ENCODE measurements at regions not wholly inside any gene's neighbourhood (a gene's known extent, or its start where the extent isn't known, plus 50 kb on each side); places are given as distances from the start of the nearest gene placed in this dataset.

DNA sequence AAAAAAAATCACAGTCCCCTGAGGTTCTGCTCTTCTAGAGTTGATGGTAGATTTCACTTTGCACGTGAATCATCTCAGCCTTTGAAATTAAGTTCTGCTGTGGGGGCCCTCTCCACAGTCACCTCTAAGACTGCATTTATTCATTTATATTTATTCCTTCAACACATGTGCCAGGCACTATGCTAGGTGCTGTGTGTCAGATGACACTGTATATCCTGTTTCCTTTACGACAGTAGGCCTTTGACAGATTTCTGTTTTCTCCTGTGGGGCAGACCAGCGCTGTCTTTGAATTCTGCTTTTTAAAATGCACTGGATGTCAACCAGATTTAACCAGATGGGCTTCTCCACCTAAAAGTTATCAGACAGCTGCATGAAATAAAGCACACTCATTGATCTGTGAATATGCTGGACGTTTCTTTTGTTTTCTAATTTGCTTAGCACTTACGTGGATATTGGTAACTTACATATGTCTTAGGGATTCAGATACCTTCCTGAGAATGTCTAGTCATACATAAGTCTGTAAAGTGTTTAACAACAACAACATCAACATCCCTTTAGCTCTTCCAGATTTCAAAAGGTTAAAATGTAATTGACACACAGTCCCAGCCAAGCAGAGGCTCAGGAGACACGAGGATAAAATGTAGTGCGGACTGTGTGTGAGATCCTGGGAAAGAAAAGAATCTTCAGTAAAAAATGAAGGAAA is 525.5 kb upstream of the MCTP2 start:
- no peaks in the 10 kb centered on the region for H3K27me3 ChIP-seq (ENCODE audit: control insufficient read depth in 2 of 2, insufficient read depth in 2 of 2, low read length in 2 of 2)
- H3K9me3 ChIP-seq (replicated peaks; ENCODE audit: control insufficient read depth, insufficient read depth, low read depth, low read length) = no peaks in the 10 kb centered on the region
- no peak overlapping the region for H3K4me3 ChIP-seq
- POLR2A ChIA-PET = no interaction called here
- WGBS (ENCODE audit: insufficient coverage, low coverage, missing lambda C conversion rate) = 0% methylated on average over 7 of the region's 7 CpGs
- no peak for DNase-seq (ENCODE audit: extremely low read depth in 1 of 4, low spot score in 3 of 4)
- H2AFZ ChIP-seq (ENCODE audit: low read depth, low read length) = no peak overlapping the region
- no peak overlapping the region for H3K4me2 ChIP-seq (ENCODE audit: insufficient read depth, low read length)
- FAIRE-seq = no peak
- no peak overlapping the region for H3K9ac ChIP-seq (ENCODE audit: insufficient read depth in 1 of 2, low read depth in 2 of 2, low read length in 2 of 2)
- no peaks in the 10 kb centered on the region for H3K9me1 ChIP-seq (ENCODE audit: control insufficient read depth, insufficient read depth, low read length)
- in situ Hi-C loops (cut with MboI) (no loop called here), intact Hi-C loops (cut with micrococcal nuclease) (no loop called here)
- H3K4me1 ChIP-seq (replicated peaks in 1 of 2; ENCODE audit: control insufficient read depth in 2 of 2, insufficient read depth in 2 of 2, low read length in 2 of 2) = no peaks in the 10 kb centered on the region
- TF ChIP-seq YBX1 (IDR thresholded peaks at IDR 0.05) (no peak), POLR2H (tag; IDR thresholded peaks at IDR 0.05; ENCODE audit: low read depth) (no peak), MECOM (CRISPR knock-in tag; IDR thresholded peaks at IDR 0.05) (no peak), LCOR (CRISPR knock-in tag; IDR thresholded peaks at IDR 0.05) (no peak), PTTG1 (tag; IDR thresholded peaks at IDR 0.05; ENCODE audit: low read depth) (no peak), CEBPB (tag; IDR thresholded peaks at IDR 0.05) (no peak), TAF1 (IDR thresholded peaks at IDR 0.05; ENCODE audit: control insufficient read depth, extremely low read depth, insufficient read depth, low read length, severe bottlenecking) (no peak), DIDO1 (tag; IDR thresholded peaks at IDR 0.05; ENCODE audit: low read depth) (no peak), ZKSCAN1 (IDR thresholded peaks at IDR 0.05; ENCODE audit: low read depth, low read length) (no peak), SREBF1 (IDR thresholded peaks at IDR 0.05; ENCODE audit: borderline replicate concordance, low read depth, low read length) (no peak), MCM3 (IDR thresholded peaks at IDR 0.05) (no peak), SP1 (CRISPR knock-in tag; IDR thresholded peaks at IDR 0.05) (no peak), PHB (CRISPR knock-in tag; IDR thresholded peaks at IDR 0.05) (no peak)
- TF ChIP-seq, protein P1, sequence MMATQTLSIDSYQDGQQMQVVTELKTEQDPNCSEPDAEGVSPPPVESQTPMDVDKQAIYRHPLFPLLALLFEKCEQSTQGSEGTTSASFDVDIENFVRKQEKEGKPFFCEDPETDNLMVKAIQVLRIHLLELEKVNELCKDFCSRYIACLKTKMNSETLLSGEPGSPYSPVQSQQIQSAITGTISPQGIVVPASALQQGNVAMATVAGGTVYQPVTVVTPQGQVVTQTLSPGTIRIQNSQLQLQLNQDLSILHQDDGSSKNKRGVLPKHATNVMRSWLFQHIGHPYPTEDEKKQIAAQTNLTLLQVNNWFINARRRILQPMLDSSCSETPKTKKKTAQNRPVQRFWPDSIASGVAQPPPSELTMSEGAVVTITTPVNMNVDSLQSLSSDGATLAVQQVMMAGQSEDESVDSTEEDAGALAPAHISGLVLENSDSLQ (IDR thresholded peaks at IDR 0.05) = no peak
- TF ChIP-seq, protein P2, sequence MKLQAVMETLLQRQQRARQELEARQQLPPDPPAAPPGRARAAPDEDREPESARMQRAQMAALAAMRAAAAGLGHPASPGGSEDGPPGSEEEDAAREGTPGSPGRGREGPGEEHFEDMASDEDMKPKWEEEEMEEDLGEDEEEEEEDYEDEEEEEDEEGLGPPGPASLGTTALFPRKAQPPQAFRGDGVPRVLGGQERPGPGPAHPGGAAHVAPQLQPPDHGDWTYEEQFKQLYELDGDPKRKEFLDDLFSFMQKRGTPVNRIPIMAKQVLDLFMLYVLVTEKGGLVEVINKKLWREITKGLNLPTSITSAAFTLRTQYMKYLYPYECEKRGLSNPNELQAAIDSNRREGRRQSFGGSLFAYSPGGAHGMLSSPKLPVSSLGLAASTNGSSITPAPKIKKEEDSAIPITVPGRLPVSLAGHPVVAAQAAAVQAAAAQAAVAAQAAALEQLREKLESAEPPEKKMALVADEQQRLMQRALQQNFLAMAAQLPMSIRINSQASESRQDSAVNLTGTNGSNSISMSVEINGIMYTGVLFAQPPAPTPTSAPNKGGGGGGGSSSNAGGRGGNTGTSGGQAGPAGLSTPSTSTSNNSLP (IDR thresholded peaks at IDR 0.05; ENCODE audit: borderline replicate concordance, low read depth, low read length) = no peak
- TF ChIP-seq, protein P3, sequence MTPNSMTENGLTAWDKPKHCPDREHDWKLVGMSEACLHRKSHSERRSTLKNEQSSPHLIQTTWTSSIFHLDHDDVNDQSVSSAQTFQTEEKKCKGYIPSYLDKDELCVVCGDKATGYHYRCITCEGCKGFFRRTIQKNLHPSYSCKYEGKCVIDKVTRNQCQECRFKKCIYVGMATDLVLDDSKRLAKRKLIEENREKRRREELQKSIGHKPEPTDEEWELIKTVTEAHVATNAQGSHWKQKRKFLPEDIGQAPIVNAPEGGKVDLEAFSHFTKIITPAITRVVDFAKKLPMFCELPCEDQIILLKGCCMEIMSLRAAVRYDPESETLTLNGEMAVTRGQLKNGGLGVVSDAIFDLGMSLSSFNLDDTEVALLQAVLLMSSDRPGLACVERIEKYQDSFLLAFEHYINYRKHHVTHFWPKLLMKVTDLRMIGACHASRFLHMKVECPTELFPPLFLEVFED (CRISPR knock-in tag; conservative IDR thresholded peaks at IDR 0.05) = no peak
- TF ChIP-seq, protein P4, sequence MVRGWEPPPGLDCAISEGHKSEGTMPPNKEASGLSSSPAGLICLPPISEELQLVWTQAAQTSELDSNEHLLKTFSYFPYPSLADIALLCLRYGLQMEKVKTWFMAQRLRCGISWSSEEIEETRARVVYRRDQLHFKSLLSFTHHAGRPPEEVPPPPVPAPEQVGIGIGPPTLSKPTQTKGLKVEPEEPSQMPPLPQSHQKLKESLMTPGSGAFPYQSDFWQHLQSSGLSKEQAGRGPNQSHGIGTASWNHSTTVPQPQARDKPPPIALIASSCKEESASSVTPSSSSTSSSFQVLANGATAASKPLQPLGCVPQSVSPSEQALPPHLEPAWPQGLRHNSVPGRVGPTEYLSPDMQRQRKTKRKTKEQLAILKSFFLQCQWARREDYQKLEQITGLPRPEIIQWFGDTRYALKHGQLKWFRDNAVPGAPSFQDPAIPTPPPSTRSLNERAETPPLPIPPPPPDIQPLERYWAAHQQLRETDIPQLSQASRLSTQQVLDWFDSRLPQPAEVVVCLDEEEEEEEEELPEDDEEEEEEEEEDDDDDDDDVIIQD (CRISPR knock-in tag; IDR thresholded peaks at IDR 0.05) = no peak
- H3K79me2 ChIP-seq (ENCODE audit: control insufficient read depth, insufficient read depth, low read length) = no peaks in the 10 kb centered on the region
- H3K36me3 ChIP-seq (ENCODE audit: control insufficient read depth, insufficient read depth, low read length) = no peaks in the 10 kb centered on the region
- no peak overlapping the region for H3K27ac ChIP-seq (ENCODE audit: extremely low read depth, low read depth, low read length)
- ATAC-seq = no peak
- CTCF ChIA-PET (ENCODE audit: low intra/inter-chr PET ratio) = no interaction called here
- H4K20me1 ChIP-seq (replicated peaks; ENCODE audit: control insufficient read depth, insufficient read depth, low read length) = no peaks in the 10 kb centered on the region
- BruUV-seq (replicated peaks) = no TSS peak

Data from K562 (cell line).